Liver (tissue), 8 donors: ENCODE measurements at regions not wholly inside any gene's neighbourhood (a gene's known extent, or its start where the extent isn't known, plus 50 kb on each side); places are given as distances from the start of the nearest gene placed in this dataset.
"Not testable (repeated sequence)": the region's sequence is repeated elsewhere in the genome, so short reads cannot be mapped to it uniquely, and the experiment has no call there.

Source experiments
- DNase-seq: peaks from one replicate; pipeline ENCODE4 v3.0.0-alpha.2; 2017; ENCODE audit warnings: low spot score
- H3K27ac ChIP-seq, 2 donors: one replicate each; pipeline ENCODE4 v1.7.0; 2013; ENCODE audit warnings: inconsistent platforms in 2 of 2, low read length in 2 of 2, control low read depth in 1 of 2, low read depth in 1 of 2, mild to moderate bottlenecking in 1 of 2
- H3K27me3 ChIP-seq, 4 donors: one replicate each; pipeline versions ENCODE4 v1.6.1 to v1.7.0; 2013; ENCODE audit warnings: low read length in 3 of 4, inconsistent platforms in 1 of 4, mild to moderate bottlenecking in 1 of 4, moderate library complexity in 1 of 4; ENCODE audit not compliant: control insufficient read depth in 4 of 4, insufficient read depth in 4 of 4
- H3K36me3 ChIP-seq, 4 donors: one replicate each; pipeline versions ENCODE4 v1.6.1 to v1.7.0; 2013; ENCODE audit warnings: low read length in 3 of 4, mild to moderate bottlenecking in 3 of 4, low read depth in 1 of 4, moderate library complexity in 1 of 4; ENCODE audit not compliant: control insufficient read depth in 4 of 4, insufficient read depth in 3 of 4
- H3K4me1 ChIP-seq, 4 donors: one replicate each; pipeline versions ENCODE4 v1.6.1 to v1.7.0; 2013; ENCODE audit warnings: low read length in 3 of 4, mild to moderate bottlenecking in 3 of 4, moderate library complexity in 1 of 4; ENCODE audit not compliant: control insufficient read depth in 4 of 4, insufficient read depth in 4 of 4
- H3K4me3 ChIP-seq, 3 donors: one replicate each; pipeline versions ENCODE4 v1.6.1 to v1.7.0; 2013; ENCODE audit warnings: low read length in 3 of 3, control low read depth in 1 of 3, low read depth in 1 of 3, mild to moderate bottlenecking in 1 of 3
- H3K9ac ChIP-seq, 2 donors: one replicate each; pipeline ENCODE4 v1.7.0; 2013; ENCODE audit warnings: low read length in 2 of 2, mild to moderate bottlenecking in 2 of 2, moderate library complexity in 2 of 2, control low read depth in 1 of 2, low read depth in 1 of 2
- H3K9me3 ChIP-seq, 4 donors: one replicate each; pipeline versions ENCODE4 v1.6.1 to v1.7.0; 2013; ENCODE audit warnings: low read length in 3 of 4; ENCODE audit not compliant: control insufficient read depth in 4 of 4
- ATF3 ChIP-seq: IDR thresholded peaks from 2 replicates; pipeline ENCODE4 v1.6.1; 2016; ENCODE audit warnings: antibody characterized with exemption
- CTCF ChIP-seq: fragments of 150-350 bp; IDR thresholded peaks from 2 replicates; pipeline ENCODE4 v1.5.1; 2017; ENCODE audit warnings: improper control_type of control experiment, low read depth, low read length; ENCODE audit not compliant: missing input control
- FOXA2 ChIP-seq: IDR thresholded peaks from 2 replicates; pipeline ENCODE4 v1.6.1; 2016; ENCODE audit warnings: antibody characterized with exemption
- GABPA ChIP-seq, 2 donors: IDR thresholded peaks in 1 of 2; conservative IDR thresholded peaks in 1 of 2; 2 replicates each; pipeline ENCODE4 v1.6.1; 2016; ENCODE audit warnings: antibody characterized with exemption in 2 of 2, mild to moderate bottlenecking in 1 of 2, moderate library complexity in 1 of 2
- HNF4A ChIP-seq, 2 donors: conservative IDR thresholded peaks; 2 replicates each; pipeline ENCODE4 v1.6.1; 2016; ENCODE audit warnings: antibody characterized with exemption in 2 of 2, mild to moderate bottlenecking in 2 of 2
- HNF4G ChIP-seq: IDR thresholded peaks from 2 replicates; pipeline ENCODE4 v1.6.1; 2016; ENCODE audit warnings: antibody characterized with exemption
- MAX ChIP-seq: IDR thresholded peaks from 2 replicates; pipeline ENCODE4 v1.6.1; 2016; ENCODE audit warnings: antibody characterized with exemption
- NR2F2 ChIP-seq: IDR thresholded peaks from 2 replicates; pipeline ENCODE4 v1.6.1; 2016; ENCODE audit warnings: antibody characterized with exemption
- REST ChIP-seq: IDR thresholded peaks from 2 replicates; pipeline ENCODE4 v1.6.1; 2016; ENCODE audit warnings: antibody characterized with exemption, mild to moderate bottlenecking
- SP1 ChIP-seq: IDR thresholded peaks from 2 replicates; pipeline ENCODE4 v1.6.1; 2018; ENCODE audit warnings: antibody characterized with exemption, mild to moderate bottlenecking
- TAF1 ChIP-seq: conservative IDR thresholded peaks from 2 replicates; pipeline ENCODE4 v1.6.1; 2016; ENCODE audit warnings: antibody characterized with exemption, mild to moderate bottlenecking
- YY1 ChIP-seq: IDR thresholded peaks from 2 replicates; pipeline ENCODE4 v1.6.1; 2016; ENCODE audit warnings: antibody characterized with exemption, mild to moderate bottlenecking
- ZBTB33 ChIP-seq: IDR thresholded peaks from 2 replicates; pipeline ENCODE4 v1.6.1; 2016; ENCODE audit warnings: antibody characterized with exemption
- WGBS: extraction: QIAGEN DNeasy Blood & Tissue Kit; methylation state at CpG from one replicate; pipeline ENCODE4 v1.1.7; 2013; 5-methylcytosine and 5-hydroxymethylcytosine counted together
- donor health status: healthy.
- donor health status: healthy.
- donor health status: healthy.
- donor health status: healthy.
- donor health status: healthy.

- WGBS, result 66% methylated on average over 1 of the region's 1 CpG
- DNase-seq, result no peak
- Histone ChIP-seq H3K27me3 (no peaks in the 10 kb centered on the region), H3K36me3 (no peaks in the 10 kb centered on the region), H3K27ac (no peak overlapping the region), H3K9me3 (no peaks in the 10 kb centered on the region), H3K4me1 (no peaks in the 10 kb centered on the region), H3K9ac (no peak overlapping the region), H3K4me3 (no peak overlapping the region)
- no peak for TF ChIP-seq MAX
- no peak for TF ChIP-seq FOXA2
- no peak for TF ChIP-seq REST
- TF ChIP-seq ATF3, result no peak
- TF ChIP-seq SP1, result no peak
- no peak for TF ChIP-seq HNF4G
- TF ChIP-seq HNF4A (conservative IDR thresholded peaks at IDR 0.05), result no peak
- TF ChIP-seq YY1, result no peak
- TF ChIP-seq ZBTB33, result no peak
- no peak for TF ChIP-seq GABPA (IDR thresholded peaks at IDR 0.05 in 1 of 2, conservative IDR thresholded peaks at IDR 0.05 in 1 of 2)
- TF ChIP-seq CTCF, result no peak
- TF ChIP-seq NR2F2, result no peak
- no peak for TF ChIP-seq TAF1
These were observed 99.0 kb upstream of the RBMS3 start for GRCh38 chr3:29181872-29182271.

GRCh38 chr3:29182828-29183227 lies 98.0 kb upstream of the RBMS3 start:
- H3K36me3 ChIP-seq, H3K27ac ChIP-seq, H3K9ac ChIP-seq, H3K4me1 ChIP-seq, H3K4me3 ChIP-seq, H3K27me3 ChIP-seq, DNase-seq, H3K9me3 ChIP-seq: not testable (repeated sequence)
- WGBS, result 88% methylated on average over 3 of the region's 3 CpGs
